GM06990 (cell line): ENCODE measurements at regions not wholly inside any gene's neighbourhood (a gene's known extent, or its start where the extent isn't known, plus 50 kb on each side); places are given as distances from the start of the nearest gene placed in this dataset.

Source experiments
- DNase-seq: peaks from one replicate; pipeline ENCODE4 v3.0.0-alpha.2; 2011; ENCODE audit not compliant: insufficient read length; ENCODE audit errors: extremely low read depth
- H3K27me3 ChIP-seq: replicated peaks from 2 replicates; pipeline ENCODE4 v1.6.0; 2011; ENCODE audit warnings: low read length; ENCODE audit not compliant: control insufficient read depth, insufficient read depth
- H3K36me3 ChIP-seq: 2 replicates; pipeline ENCODE4 v1.5.1; 2011; ENCODE audit warnings: low read length; ENCODE audit not compliant: control insufficient read depth, insufficient read depth
- H3K4me3 ChIP-seq: replicated peaks from 2 replicates; pipeline ENCODE4 v1.5.1; 2011; ENCODE audit warnings: low read depth, mild to moderate bottlenecking, control low read depth, low read length
- TF ChIP-seq, protein P1 (sequence below): IDR thresholded peaks from 2 replicates; pipeline ENCODE4 v1.5.1; 2011; ENCODE audit warnings: low read length, control low read depth, mild to moderate bottlenecking, inconsistent platforms; ENCODE audit not compliant: insufficient read depth, poor library complexity, severe bottlenecking

DNA sequence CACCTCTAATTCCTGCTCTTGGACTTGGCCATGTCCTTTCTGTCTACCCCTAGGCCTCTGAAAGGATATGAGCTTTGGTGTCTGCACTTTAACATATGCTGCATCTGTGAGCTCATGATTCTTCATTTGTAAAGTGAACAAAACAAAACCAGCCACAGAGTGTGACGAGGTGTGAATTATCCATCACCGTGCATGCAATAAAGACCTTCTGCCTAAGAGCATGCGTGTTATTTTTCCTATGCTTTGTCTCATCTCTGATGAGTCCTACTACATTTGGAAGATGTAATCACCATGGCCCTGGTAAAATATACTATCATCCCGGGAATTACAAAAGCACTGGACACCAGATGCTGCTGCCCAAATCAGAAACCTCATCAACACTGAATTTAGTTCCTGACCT, 103.5 kb upstream of the KCNAB1 start:
- Histone ChIP-seq H3K4me3 (no peak overlapping the region), H3K36me3 (no peaks in the 10 kb centered on the region), H3K27me3 (no peaks in the 10 kb centered on the region; the same call in 1 of the 2 replicates)
- TF ChIP-seq, protein P1, sequence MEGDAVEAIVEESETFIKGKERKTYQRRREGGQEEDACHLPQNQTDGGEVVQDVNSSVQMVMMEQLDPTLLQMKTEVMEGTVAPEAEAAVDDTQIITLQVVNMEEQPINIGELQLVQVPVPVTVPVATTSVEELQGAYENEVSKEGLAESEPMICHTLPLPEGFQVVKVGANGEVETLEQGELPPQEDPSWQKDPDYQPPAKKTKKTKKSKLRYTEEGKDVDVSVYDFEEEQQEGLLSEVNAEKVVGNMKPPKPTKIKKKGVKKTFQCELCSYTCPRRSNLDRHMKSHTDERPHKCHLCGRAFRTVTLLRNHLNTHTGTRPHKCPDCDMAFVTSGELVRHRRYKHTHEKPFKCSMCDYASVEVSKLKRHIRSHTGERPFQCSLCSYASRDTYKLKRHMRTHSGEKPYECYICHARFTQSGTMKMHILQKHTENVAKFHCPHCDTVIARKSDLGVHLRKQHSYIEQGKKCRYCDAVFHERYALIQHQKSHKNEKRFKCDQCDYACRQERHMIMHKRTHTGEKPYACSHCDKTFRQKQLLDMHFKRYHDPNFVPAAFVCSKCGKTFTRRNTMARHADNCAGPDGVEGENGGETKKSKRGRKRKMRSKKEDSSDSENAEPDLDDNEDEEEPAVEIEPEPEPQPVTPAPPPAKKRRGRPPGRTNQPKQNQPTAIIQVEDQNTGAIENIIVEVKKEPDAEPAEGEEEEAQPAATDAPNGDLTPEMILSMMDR: no peak
- DNase-seq: no peak

DNA sequence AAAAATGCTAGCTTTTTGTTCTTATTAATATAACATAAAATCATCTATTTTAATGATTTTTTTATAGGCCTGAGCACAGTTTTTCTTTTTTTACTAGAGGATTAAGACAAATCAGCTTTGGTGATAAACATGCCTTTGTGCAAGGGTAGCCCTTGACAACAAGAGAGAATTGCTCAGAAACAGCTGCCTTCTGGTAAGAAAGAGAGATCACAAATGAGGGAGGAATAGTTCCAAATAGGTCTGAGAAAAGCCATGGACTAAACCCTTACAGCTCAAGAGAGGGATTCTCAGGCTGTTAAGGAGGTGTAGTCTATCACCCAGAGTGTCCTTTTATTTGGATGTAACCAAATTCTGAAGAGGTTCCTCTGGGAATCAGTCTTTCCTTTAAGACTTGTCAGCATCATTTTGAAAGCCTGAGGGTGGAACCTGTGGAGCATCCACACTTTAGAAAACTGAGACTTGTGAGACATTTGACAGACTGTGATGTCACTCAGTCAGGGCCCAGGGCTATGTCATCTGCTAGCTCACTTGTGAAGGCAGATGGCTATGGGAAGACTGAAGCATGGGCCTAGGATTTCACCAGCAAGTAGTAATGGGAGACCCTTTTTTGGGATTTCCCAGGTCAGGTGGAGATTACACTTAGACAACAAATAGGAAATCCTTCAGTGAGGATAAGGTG, 102.9 kb upstream of the KCNAB1 start:
- TF ChIP-seq, protein P1: no peak
- DNase-seq: no peak

DNA sequence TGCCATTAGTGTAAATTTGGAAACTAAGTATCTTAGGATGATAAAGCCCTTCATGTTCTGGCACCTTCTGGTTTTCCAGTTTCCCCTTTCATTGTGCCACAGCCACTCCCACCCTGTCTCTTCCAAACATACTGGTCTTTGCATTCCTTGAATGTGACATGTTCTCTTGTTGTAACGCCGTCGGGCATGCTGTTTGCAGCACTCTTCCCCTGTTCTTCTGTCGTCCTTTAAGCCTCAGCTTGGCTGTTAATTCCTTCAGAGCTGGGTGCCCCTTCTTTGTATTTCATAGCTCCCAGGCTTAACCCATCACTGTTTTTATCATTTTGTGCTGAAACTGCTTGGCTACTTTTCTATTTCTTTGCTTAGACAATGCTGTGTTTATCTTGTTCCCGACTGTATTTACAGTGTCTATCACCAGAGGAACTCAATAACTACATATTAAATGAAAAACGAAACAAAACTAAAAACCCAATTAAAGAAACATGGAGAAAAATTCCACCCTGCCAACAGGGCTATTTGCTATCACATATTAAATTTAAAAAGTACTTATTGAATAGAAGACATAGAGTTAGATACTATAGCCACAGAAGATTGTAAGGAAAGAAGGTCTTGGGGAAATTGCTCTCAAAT, 95.4 kb upstream of the KCNAB1 start:
- DNase-seq: no peak
- Histone ChIP-seq H3K36me3 (no peaks in the 10 kb centered on the region), H3K27me3 (no peaks in the 10 kb centered on the region; the same call in 1 of the 2 replicates), H3K4me3 (no peak overlapping the region)
- TF ChIP-seq, protein P1: no peak

More for the DNA sequence above, 102.9 kb upstream of the KCNAB1 start:
- H3K27me3 ChIP-seq: no peaks in the 10 kb centered on the region; the same call in 1 of the 2 replicates
- H3K4me3 ChIP-seq: no peak overlapping the region
- H3K36me3 ChIP-seq: no peaks in the 10 kb centered on the region

DNA sequence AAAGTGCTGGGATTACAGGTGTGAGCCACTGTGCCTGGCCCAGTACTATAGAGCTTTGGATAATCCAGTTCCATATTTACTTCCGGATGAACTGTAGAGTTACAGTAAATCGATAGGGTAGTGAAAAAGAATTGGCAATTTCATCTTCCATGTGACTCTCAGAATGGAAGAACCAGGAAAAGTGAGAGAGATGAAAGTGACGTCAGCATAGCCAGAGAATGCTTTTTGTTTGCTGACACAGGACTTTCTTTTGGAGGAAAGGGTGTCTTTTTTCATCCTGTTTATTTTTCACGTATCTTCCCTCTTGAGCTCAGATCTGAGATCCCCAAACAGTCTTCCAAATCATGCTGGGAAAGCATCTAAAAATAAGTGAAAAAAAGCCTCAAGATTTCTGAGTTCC, 91.2 kb upstream of the KCNAB1 start:
- DNase-seq: no peak
- Histone ChIP-seq H3K4me3 (no peak overlapping the region), H3K36me3 (no peaks in the 10 kb centered on the region), H3K27me3 (no peaks in the 10 kb centered on the region)
- TF ChIP-seq, protein P1: no peak

DNA sequence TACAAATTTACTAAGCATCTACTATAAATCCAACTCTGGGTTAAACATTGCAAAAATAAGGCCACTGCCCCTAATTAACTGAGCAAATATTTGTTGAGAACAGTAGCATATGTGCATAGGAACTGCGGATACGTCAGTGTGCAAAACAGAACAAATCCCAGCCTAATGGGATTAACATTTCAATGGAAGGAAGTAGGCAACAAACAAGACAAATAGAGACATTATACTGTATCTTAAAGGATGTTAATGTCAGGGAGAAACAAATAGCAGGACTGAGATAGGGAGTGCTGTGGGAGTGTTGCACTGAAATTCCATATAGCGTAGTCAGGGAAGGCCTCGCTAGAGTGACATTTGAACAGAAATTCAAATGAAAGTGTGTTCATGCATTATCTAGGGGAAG, 89.7 kb upstream of the KCNAB1 start:
- DNase-seq: no peak
- TF ChIP-seq, protein P1: no peak

More for the DNA sequence above, 89.7 kb upstream of the KCNAB1 start:
- Histone ChIP-seq H3K36me3 (no peaks in the 10 kb centered on the region), H3K27me3 (no peaks in the 10 kb centered on the region), H3K4me3 (no peak overlapping the region)
